Daoy (cell line): ENCODE measurements at regions not wholly inside any gene's neighbourhood (a gene's known extent, or its start where the extent isn't known, plus 50 kb on each side); places are given as distances from the start of the nearest gene placed in this dataset.
"Not testable (repeated sequence)": the region's sequence is repeated elsewhere in the genome, so short reads cannot be mapped to it uniquely, and the experiment has no call there.

ENCODE experiments used
- DNase-seq: peaks from one replicate; pipeline ENCODE4 v3.0.0-alpha.2; 2015; ENCODE audit warnings: low read depth

DNA sequence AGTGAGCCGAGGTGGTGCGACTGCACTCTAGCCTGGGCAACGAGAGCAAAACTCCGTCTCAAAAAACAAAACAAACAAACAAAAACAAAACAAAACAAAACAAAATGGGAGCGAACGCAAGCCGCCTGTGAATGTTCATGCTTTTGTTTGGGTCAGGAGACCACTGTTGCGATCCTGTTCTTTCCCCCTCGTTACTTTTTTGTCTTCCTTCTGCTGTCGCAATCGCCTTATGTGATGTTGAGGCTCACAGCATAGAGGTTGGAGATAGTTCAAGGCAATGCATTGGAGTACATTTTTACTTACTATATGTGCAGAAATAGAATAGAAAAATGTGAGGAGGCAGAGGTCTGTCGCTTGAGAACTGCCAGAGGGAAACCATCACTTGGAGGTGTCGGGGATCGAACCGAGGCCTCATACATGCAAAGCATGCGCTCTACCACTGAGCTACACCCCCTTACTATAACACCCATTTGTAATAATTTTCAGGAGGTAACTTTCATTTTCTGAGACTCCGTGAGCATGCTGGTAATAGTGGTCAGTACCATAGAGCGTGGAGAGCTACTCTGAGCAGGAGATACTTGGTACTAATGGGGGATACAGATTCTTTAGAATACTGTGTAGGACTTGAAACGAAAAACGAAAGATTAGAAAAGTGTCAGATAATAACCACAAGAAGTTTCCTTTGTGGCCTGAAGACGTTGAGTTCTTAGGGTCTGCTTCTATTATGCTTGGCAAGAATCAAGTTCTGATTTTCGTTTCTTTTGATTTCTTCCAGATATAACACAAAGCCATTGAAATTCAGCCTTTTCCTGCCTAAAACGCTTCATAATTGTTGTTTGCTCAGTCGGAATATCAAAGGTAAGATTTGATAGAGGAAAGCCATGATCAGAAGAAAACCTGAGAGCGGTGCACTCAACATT, 121.1 kb downstream of the TRIM27 start:
- DNase-seq = peak; percentile 90

DNA sequence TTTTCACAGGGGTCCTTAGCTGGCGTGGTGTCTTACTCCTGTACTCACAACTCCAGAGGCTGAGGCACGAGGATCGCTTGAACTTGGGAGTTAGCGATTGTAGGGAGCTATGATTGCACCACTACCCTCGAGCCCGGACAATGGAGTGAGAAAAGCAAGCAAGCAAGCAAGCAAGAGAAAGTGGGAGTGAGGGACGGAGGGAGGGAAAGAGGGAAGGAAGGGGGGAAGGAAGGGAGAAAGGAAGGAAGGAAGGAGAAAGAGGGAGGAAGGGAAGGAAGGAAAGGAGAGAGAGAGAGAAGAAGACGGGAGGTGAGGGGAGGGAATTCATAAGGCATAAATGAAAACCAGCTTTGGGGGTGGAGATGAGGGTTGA, 120.5 kb downstream of the TRIM27 start:
- DNase-seq = peak; percentile 68

DNA sequence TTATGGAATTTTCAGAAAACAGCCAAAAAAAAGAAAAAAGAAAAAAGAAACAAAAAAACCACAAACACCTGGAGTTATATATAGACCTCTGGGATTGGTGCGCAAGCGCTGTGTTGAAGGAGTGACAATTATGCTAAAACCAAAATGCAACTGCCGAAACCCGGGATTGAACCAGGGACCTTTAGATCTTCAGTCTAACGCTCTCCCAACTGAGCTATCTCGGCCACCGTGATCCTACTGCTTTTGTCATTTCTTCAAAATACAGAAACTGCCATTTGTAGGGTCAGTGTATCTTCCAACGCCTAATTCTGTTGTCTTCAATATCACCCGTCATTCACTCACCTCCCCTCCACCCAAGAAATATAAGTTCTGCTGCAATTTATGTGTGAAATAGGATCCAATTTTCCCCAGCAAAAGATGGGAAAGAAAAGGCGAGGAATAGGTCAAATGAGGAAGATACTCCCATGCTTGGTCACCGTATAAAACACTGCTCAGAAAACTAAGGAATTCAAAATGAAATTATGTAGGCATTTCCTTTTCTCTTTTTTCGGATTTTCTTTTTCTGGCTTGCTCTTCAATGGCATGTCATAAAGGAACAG, 116.0 kb downstream of the TRIM27 start:
- peak; percentile 87 for DNase-seq

- no peak for DNase-seq
Measured at GRCh38 chr6:28808383-28808782, 115.4 kb downstream of the TRIM27 start.

DNA sequence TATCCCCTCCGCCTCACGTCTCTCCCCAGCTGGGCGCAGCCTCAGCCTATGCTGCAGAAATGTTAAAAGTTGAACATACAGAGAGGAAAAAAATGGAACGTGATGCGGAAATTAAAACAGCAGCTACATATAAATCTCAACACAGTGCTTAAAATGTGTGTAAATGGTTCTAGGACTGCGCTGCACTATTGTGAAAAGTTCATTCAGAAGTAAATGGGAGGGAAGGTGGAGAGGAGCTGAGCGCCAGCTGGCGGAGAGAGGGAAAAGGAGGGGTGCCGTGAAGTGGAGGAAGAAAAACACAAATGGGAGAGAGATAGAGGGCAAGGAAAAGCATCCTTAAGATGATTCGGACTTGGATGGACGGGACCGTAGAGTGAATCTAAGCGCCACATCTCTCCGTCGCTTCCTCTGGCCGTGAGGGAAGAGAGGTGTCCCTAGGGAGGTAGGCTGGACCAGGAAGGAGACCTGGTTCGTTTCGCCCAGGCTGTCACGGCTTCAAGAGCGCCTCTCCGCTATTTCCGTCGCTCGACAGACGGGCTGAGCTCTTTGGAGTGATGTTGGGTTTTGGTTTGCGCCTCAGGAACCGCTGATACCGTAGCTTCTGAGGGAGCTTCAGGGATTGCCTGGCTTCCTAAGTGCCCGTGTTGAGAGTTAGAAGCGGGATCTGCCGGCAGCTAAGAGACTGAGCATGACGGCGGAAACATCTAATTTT, 113.7 kb downstream of the TRIM27 start:
- peak; percentile 67 for DNase-seq

GRCh38 chr6:28810659-28811053, 113.1 kb downstream of the TRIM27 start:
- DNase-seq = no peak

GRCh38 chr6:28811873-28812272, 111.9 kb downstream of the TRIM27 start:
- peak; percentile 68 for DNase-seq

DNA sequence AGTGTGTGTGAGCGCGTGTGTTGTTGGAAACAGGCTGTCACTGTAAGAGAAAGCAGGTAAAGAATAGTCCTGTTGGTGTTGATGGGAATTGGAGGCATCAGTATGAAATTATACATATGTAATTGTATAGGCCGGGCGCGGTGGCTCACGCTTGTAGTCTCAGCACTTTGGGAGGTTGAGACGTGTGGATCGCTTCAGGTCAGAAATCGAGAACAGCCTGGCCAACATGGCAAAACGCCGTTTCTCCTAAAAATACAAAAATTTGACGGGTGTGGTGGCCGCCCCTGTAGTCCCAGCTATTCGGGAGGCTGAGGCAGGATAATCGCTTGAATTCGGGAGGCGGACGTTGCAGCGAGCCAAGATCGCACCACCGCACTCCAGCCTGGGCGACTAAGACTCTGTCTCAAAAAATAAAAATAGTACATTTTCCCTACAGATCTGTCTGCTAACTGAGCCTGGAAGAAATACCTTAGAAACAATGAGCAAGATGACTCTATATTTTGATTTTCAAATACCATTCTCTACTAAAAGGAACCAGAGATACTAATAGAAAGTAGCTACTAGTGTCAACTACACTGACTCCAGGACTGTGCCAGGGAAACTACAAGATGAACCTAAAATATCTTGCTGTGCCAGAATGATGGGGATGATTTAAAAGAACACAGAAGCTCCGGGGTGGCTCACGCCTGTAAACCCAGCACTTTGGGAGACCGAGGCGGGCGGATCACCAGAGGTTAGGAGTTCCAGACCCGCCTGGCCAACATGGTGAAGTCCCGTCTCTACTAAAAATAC, 110.8 kb downstream of the TRIM27 start:
- DNase-seq = no peak

GRCh38 chr6:28814032-28814976, 109.5 kb downstream of the TRIM27 start:
- DNase-seq = peak; percentile 66

DNA sequence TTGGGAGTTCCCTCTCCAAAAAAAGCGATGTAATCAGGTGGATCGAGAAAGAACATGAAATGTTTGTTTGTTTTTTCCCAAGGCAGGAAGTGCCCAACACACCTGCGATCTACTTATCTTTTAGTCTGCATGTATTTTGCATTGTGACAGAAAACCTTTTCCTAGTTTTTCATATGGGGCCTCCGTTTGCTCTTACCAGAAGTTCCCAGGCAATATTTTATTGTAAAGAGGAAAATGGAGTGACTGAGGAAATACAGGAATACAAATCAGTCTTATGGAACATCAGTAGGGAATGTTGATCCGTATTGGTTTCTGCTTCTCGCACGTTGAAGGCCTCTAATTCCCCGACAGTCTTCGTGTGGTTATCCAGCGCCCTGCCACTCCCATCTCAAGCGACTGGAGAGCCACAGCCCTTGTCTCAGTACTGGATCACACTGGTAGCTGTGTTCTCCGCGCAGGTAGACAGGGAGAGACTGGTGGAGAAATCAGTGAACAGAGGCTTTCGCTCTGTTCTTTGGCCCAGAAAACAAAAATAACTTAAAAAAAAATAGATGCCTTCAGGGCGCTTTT, 107.4 kb downstream of the TRIM27 start:
- no peak for DNase-seq

DNA sequence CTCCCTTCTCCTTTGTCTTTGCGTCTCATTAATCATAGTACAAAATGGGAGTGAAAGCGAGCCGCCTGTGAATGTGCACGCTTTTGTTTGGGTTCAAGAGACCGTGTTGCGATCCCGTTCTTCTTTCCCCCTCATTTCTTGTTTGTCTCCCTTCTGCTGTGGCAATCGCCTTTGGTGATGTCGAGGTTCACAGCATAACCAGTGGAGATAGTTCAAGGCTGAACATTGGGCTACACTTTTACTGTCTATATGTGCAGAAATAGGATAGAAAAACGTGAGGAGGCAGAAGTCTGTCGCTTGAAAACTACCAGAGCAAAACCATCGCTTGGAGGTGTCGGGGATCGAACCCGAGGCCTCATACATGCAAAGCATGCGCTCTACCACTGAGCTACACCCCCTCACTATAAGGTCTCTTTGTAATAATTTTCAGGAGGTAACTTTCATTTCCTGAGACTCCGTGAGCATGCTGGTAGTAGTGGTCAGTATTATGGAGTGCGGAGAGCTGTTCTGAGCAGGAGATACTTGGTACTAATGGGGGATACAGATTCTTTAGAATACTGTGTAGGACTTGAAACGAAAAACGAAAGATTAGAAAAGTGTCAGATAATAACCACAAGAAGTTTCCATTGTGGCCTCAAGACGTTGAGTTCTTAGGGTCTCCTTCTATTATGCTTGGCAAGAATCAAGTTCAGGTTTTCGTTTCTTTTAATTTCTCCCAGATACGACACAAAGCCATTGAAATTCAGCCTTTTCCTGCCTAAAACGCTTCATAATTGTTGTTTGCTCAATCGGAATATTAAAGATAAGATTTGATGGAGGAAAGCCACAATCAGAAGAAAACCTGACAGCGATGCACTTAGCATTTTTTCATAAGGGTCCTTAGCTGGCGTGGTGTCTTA, 106.6 kb downstream of the TRIM27 start:
- DNase-seq = peak; percentile 92

- peak; percentile 62 for DNase-seq
Measured at GRCh38 chr6:28817808-28818145, 106.0 kb downstream of the TRIM27 start.

GRCh38 chr6:28824793-28825731, 98.7 kb downstream of the TRIM27 start:
- DNase-seq = peak; percentile 48

- no peak for DNase-seq
Measured at GRCh38 chr6:28825732-28826293, 98.0 kb downstream of the TRIM27 start.

- DNase-seq = not testable (repeated sequence)
Measured at GRCh38 chr6:28831683-28832082, 92.1 kb downstream of the TRIM27 start.

- DNase-seq = peak; percentile 33
Measured at GRCh38 chr6:28836703-28837102, 87.1 kb downstream of the TRIM27 start.

DNA sequence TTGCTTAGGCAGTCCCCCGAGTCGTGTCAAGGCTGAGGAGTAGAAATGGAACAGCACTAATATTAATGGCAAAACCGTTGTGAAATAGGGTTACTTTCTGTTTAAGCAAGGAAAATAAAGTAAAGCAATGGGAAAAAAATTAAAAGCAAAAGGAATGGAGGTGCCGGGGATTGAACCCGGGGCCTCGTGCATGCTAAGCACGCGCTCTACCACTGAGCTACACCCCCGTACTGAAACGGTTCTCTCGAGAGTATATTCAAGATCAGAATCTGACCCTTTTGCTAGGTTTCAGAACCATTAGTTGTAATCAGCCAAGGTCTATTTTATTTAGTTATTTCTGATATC, 85.5 kb downstream of the TRIM27 start:
- DNase-seq = peak; percentile 71
